CMK (cell line): ENCODE measurements at regions not wholly inside any gene's neighbourhood (a gene's known extent, or its start where the extent isn't known, plus 50 kb on each side); places are given as distances from the start of the nearest gene placed in this dataset.
A peak's percentile ranks its signal among the peaks of the same experiment; 100 is the strongest.
"Not testable (repeated sequence)": the region's sequence is repeated elsewhere in the genome, so short reads cannot be mapped to it uniquely, and the experiment has no call there.

Source experiments
- DNase-seq: peaks from one replicate; pipeline ENCODE4 v3.0.0-alpha.2; 2010; ENCODE audit warnings: low read depth

- DNase-seq: peak; percentile 52
Observed at GRCh38 chr2:181790716-181791649, 100.5 kb upstream of the ITPRID2 start.

- DNase-seq: no peak
Observed at GRCh38 chr2:181792906-181793305, 98.6 kb upstream of the ITPRID2 start.

- DNase-seq: no peak
Observed at GRCh38 chr2:181798022-181798421, 93.5 kb upstream of the ITPRID2 start.

GRCh38 chr2:181802300-181802699, 89.2 kb upstream of the ITPRID2 start:
- not testable (repeated sequence) for DNase-seq

- DNase-seq: not testable (repeated sequence)
Observed at GRCh38 chr2:181803903-181804799, 87.4 kb upstream of the ITPRID2 start.

GRCh38 chr2:181805228-181806038, 86.1 kb upstream of the ITPRID2 start:
- no peak for DNase-seq

GRCh38 chr2:181806039-181806392, 85.5 kb upstream of the ITPRID2 start:
- DNase-seq: no peak

GRCh38 chr2:181807526-181807925, 84.0 kb upstream of the ITPRID2 start:
- DNase-seq: no peak

- DNase-seq: no peak
Observed at GRCh38 chr2:181810823-181811695, 80.5 kb upstream of the ITPRID2 start.

GRCh38 chr2:181812106-181812743, 79.3 kb upstream of the ITPRID2 start:
- no peak for DNase-seq

GRCh38 chr2:181814057-181814491, 77.5 kb upstream of the ITPRID2 start:
- DNase-seq: no peak

GRCh38 chr2:181817509-181817908, 74.0 kb upstream of the ITPRID2 start:
- no peak for DNase-seq

GRCh38 chr2:181818058-181818680, 73.4 kb upstream of the ITPRID2 start:
- DNase-seq: no peak

- no peak for DNase-seq
Observed at GRCh38 chr2:181818840-181819239, 72.7 kb upstream of the ITPRID2 start.

GRCh38 chr2:181821049-181821448, 70.5 kb upstream of the ITPRID2 start:
- DNase-seq: no peak

- DNase-seq: no peak
Observed at GRCh38 chr2:181822097-181822496, 69.4 kb upstream of the ITPRID2 start.

- no peak for DNase-seq
Observed at GRCh38 chr2:181823405-181823804, 68.1 kb upstream of the ITPRID2 start.

GRCh38 chr2:181828122-181828705, 63.3 kb upstream of the ITPRID2 start:
- no peak for DNase-seq

GRCh38 chr2:181829230-181829629, 62.3 kb upstream of the ITPRID2 start:
- no peak for DNase-seq

GRCh38 chr2:181832015-181832414, 59.5 kb upstream of the ITPRID2 start:
- no peak for DNase-seq
